Body of pancreas (tissue), 4 donors: ENCODE measurements at regions not wholly inside any gene's neighbourhood (a gene's known extent, or its start where the extent isn't known, plus 50 kb on each side); places are given as distances from the start of the nearest gene placed in this dataset.

Experiments used
- CTCF ChIP-seq, 7 experiments: fragments of 450-650 bp in 4 of 7; fragments of 200-600 bp in 3 of 7; sonication (generic) in 3 of 7; IDR thresholded peaks; one replicate each; pipeline ENCODE4 v1.5.1; 2016 to 2019; ENCODE audit warnings: antibody characterized with exemption in 7 of 7
- POLR2A ChIP-seq, 3 donors: fragments of 450-650 bp; IDR thresholded peaks; one replicate each; pipeline ENCODE4 v1.6.1; 2016; ENCODE audit warnings: antibody characterized with exemption in 3 of 3, mild to moderate bottlenecking in 2 of 3

DNA sequence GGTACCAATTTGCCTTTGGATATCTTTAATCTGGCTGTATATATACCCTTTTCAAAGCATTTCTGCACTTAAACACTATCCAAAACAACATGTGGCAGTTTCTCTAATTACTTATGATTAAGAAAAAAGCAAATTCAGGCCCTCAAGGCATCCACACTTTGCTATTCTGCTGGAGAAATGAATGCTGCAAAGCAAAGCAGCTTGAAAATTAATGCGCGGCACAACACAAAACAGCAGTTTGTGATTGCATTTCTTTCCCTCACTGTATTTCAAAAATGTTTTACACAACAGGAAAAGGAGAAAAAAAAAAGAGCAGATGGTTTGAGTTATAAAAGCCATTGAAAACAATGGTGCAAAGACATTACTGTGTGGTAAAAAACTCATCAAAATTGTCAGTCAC lies 738.4 kb upstream of the RAG2 start:
- TF ChIP-seq POLR2A (IDR thresholded peaks at IDR 0.05) (no peak), CTCF (IDR thresholded peaks at IDR 0.05) (no peak)
